ENCODE measurements at regions not wholly inside any gene's neighbourhood (a gene's known extent, or its start where the extent isn't known, plus 50 kb on each side); places are given as distances from the start of the nearest gene placed in this dataset.

- no peak for TF ChIP-seq BHLHE40 (IDR thresholded peaks at IDR 0.05; ENCODE audit: borderline replicate concordance)
- TF ChIP-seq TARDBP (IDR thresholded peaks at IDR 0.05): no peak
- no peak for TF ChIP-seq ZNF384 (IDR thresholded peaks at IDR 0.05)
- TF ChIP-seq FOXM1 (IDR thresholded peaks at IDR 0.05; ENCODE audit: borderline replicate concordance): no peak
- TF ChIP-seq CTBP1 (IDR thresholded peaks at IDR 0.05; ENCODE audit: borderline replicate concordance): no peak
- TF ChIP-seq SP1 (IDR thresholded peaks at IDR 0.05): no peak
- TF ChIP-seq NFRKB (IDR thresholded peaks at IDR 0.05): no peak
- TF ChIP-seq L3MBTL2 (conservative IDR thresholded peaks at IDR 0.05): no peak
- no peak for TF ChIP-seq FOXA1 (IDR thresholded peaks at IDR 0.05)
- TF ChIP-seq ELF4 (IDR thresholded peaks at IDR 0.05): no peak
- no peak for TF ChIP-seq SUZ12 (IDR thresholded peaks at IDR 0.05)
Measured at GRCh38 chrX:20863649-20864048, 510.6 kb upstream of the CNKSR2 start.
